ENCODE measurements at regions not wholly inside any gene's neighbourhood (a gene's known extent, or its start where the extent isn't known, plus 50 kb on each side); places are given as distances from the start of the nearest gene placed in this dataset.
"Not testable (repeated sequence)": the region's sequence is repeated elsewhere in the genome, so short reads cannot be mapped to it uniquely, and the experiment has no call there.

DNA sequence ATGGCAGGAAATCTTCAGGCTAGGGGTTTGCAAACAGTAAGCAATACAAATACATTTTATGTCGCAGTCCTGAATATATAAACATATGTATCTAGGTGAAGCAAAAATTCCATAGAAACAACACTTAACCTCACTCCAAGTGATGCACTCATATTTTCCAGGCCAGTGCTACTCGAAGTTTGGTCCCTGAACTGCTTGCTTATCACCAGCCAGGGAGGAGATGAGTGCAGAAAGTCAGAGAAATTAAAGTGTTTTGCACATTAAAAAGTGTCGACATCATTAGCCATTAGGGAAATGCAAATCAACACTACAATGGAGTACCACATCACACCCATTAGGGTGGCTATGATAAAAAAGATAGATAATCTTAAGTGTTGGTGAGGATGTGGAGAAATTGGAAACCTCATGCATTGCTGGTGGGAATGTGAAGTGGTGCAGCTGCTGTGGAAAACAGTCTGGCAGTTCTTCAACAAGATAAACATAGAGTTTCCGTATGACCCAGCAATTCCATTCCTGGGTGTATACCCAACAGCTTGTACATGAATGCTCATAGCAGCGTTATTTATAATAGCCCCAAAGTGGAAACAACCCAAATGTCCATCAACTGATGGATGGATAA is 70.5 kb upstream of the CSF1 start:
- Mint-ChIP-seq H3K9me3 (peaks cover 55% of the 10 kb centered on the region), H3K4me3 (no peak overlapping the region), H3K27me3 (ENCODE audit: low read depth) (no peaks in the 10 kb centered on the region), H3K27ac (no peak overlapping the region), H3K4me1 (peaks cover 8% of the 10 kb centered on the region), H3K36me3 (peaks cover 44% of the 10 kb centered on the region)
- DNase-seq (ENCODE audit: low spot score) = no peak
- ChIA-PET POLR2A (no interaction called here), CTCF (no interaction called here)
- ATAC-seq = no peak
- TF ChIP-seq PREB (CRISPR knock-in tag; IDR thresholded peaks at IDR 0.05; ENCODE audit: borderline replicate concordance) (no peak), ZNF396 (CRISPR knock-in tag; IDR thresholded peaks at IDR 0.05; ENCODE audit: borderline replicate concordance) (no peak), TCF7 (CRISPR knock-in tag; IDR thresholded peaks at IDR 0.05; ENCODE audit: low read depth) (no peak), OVOL2 (CRISPR knock-in tag; IDR thresholded peaks at IDR 0.05; ENCODE audit: borderline replicate concordance) (no peak), ELF4 (CRISPR knock-in tag; IDR thresholded peaks at IDR 0.05; ENCODE audit: low read depth) (no peak), HMGXB4 (CRISPR knock-in tag; IDR thresholded peaks at IDR 0.05) (no peak), NFYB (CRISPR knock-in tag; conservative IDR thresholded peaks at IDR 0.05; ENCODE audit: low read depth) (no peak), ZNF671 (CRISPR knock-in tag; IDR thresholded peaks at IDR 0.05) (no peak)
- TF ChIP-seq, protein P1, sequence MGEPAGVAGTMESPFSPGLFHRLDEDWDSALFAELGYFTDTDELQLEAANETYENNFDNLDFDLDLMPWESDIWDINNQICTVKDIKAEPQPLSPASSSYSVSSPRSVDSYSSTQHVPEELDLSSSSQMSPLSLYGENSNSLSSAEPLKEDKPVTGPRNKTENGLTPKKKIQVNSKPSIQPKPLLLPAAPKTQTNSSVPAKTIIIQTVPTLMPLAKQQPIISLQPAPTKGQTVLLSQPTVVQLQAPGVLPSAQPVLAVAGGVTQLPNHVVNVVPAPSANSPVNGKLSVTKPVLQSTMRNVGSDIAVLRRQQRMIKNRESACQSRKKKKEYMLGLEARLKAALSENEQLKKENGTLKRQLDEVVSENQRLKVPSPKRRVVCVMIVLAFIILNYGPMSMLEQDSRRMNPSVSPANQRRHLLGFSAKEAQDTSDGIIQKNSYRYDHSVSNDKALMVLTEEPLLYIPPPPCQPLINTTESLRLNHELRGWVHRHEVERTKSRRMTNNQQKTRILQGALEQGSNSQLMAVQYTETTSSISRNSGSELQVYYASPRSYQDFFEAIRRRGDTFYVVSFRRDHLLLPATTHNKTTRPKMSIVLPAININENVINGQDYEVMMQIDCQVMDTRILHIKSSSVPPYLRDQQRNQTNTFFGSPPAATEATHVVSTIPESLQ (CRISPR knock-in tag; IDR thresholded peaks at IDR 0.05) = no peak
- TF ChIP-seq, protein P2, sequence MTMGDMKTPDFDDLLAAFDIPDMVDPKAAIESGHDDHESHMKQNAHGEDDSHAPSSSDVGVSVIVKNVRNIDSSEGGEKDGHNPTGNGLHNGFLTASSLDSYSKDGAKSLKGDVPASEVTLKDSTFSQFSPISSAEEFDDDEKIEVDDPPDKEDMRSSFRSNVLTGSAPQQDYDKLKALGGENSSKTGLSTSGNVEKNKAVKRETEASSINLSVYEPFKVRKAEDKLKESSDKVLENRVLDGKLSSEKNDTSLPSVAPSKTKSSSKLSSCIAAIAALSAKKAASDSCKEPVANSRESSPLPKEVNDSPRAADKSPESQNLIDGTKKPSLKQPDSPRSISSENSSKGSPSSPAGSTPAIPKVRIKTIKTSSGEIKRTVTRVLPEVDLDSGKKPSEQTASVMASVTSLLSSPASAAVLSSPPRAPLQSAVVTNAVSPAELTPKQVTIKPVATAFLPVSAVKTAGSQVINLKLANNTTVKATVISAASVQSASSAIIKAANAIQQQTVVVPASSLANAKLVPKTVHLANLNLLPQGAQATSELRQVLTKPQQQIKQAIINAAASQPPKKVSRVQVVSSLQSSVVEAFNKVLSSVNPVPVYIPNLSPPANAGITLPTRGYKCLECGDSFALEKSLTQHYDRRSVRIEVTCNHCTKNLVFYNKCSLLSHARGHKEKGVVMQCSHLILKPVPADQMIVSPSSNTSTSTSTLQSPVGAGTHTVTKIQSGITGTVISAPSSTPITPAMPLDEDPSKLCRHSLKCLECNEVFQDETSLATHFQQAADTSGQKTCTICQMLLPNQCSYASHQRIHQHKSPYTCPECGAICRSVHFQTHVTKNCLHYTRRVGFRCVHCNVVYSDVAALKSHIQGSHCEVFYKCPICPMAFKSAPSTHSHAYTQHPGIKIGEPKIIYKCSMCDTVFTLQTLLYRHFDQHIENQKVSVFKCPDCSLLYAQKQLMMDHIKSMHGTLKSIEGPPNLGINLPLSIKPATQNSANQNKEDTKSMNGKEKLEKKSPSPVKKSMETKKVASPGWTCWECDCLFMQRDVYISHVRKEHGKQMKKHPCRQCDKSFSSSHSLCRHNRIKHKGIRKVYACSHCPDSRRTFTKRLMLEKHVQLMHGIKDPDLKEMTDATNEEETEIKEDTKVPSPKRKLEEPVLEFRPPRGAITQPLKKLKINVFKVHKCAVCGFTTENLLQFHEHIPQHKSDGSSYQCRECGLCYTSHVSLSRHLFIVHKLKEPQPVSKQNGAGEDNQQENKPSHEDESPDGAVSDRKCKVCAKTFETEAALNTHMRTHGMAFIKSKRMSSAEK (CRISPR knock-in tag; IDR thresholded peaks at IDR 0.05; ENCODE audit: borderline replicate concordance) = no peak
- TF ChIP-seq, protein P3, sequence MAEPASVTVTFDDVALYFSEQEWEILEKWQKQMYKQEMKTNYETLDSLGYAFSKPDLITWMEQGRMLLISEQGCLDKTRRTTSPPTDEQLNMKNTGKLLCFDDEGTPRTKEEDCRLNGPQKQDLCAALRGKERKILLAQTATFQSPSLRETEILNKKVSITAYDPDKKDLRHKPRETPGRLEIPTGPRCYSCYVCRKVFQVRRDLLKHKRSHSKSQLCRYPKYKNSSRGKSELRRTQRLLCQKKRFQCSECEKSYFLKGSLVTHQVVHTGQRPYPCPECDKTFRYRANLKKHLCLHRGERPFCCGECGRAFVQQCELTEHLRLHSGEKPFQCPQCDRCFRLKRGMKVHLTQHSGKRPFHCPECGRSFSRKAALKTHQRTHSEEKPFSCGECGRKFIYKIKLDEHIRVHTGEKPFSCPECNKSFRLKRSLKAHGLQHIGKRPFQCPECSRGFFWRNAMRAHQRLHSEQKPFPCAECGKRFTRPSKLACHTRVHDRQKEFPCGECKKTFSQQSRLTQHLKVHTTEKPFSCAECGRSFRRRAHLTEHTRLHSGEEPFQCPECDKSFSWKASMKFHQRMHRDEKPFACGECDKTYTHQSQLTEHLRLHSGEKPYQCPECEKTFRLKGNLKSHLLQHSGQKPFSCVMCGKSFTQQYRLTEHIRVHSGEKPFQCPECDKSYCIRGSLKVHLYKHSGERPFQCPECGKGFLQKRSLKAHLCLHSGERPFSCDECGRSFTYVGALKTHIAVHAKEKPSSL (CRISPR knock-in tag; conservative IDR thresholded peaks at IDR 0.05) = no peak

GRCh38 chr1:109839276-109839675 is 71.4 kb upstream of the CSF1 start:
- Mint-ChIP-seq H3K4me1 (peaks cover 16% of the 10 kb centered on the region), H3K9me3 (peaks cover 51% of the 10 kb centered on the region), H3K36me3 (peaks cover 44% of the 10 kb centered on the region)
- H3K27ac Mint-ChIP-seq; H3K27me3 Mint-ChIP-seq (ENCODE audit: low read depth); DNase-seq (ENCODE audit: low spot score); H3K4me3 Mint-ChIP-seq; POLR2A ChIA-PET; ATAC-seq; CTCF ChIA-PET: not testable (repeated sequence)
